ENCODE measurements at regions not wholly inside any gene's neighbourhood (a gene's known extent, or its start where the extent isn't known, plus 50 kb on each side); places are given as distances from the start of the nearest gene placed in this dataset.

DNA sequence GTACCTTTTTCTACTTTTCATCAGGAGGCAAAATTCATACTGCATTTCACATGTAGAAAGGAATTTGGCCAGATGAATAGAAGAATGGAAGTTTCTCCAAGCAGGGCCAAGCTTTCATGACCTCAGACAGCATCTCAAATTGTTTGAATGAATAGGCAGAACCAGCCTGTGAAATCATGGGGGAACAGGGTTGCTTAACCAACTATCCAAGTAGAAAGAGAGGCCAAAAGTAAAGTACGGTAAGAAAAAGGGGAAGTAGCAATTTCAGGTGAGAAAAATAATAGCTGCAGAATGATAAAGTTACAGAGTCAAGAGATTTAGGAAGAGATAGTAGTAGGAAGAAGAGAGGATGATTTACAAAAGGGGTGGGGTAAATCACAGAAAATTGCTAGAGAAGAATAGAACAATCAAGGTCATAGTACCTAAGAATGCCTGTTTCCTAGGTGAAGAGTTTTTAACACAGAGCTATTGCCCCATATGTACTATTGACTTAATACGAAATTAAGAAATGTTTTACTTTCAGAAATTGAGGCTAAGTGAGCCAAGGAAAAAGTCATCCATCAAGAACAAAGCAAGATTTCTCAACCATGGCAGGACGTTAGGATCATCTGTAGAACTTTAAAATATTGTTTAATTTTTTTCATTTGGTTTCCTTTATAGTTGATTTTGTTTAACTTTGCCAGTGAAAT, 177.1 kb upstream of the TET2 start:
- DNase-seq: no peak

DNA sequence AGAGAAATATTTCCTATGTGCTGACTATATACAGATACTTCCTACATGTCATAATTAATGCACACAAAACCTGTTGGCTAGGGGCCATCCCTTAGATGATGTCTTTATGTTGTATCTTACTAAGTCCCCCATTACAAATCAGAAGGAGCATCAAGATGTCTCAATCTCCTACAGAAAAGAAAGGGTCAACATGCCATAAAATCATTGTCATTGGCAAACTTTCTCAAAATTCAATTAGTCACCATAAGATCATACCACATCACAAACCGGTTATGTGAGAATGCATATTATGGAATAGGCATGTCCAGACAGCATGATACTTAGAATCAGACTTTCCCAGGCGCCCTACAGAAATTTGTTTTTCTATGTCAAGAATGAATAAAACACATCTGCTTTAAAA, 175.2 kb upstream of the TET2 start:
- DNase-seq: no peak

DNA sequence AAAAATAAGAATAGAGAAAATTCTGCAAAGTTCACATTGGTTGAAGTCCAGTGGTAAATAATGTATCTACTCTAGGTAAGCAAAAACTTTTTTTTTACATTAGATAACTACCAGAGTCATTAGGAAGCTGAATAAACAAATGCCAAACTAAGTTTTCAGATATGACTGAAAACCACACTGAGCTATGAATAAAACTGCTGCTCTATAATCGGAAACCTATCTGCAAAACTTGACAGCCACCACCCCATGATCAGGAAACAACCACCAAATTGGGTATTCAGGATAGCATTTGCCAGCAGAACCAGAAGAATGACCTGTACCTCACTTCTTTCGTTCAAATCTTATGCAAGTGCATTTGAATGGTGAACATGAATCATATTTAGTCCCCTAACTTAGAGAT, 173.0 kb upstream of the TET2 start:
- DNase-seq: no peak

DNA sequence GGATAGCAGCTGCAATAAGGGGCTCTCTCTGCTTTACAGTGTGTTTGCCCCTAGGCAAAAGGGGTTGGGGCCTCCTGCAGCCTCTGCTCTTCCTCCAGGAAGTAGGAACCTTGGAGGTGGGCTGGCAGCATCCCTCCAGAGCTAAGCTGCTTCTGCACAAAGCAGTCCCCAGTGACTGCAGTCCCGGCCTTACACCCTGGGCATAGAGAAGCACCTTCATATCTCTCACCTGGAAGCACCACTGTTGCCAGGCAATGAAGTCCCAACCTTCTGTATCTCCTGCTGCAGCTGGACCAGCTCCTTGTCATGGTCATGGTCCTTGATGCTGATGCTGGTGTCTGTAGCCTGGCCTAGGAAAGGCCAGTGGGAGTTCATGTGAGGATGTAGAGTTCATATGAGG, 171.1 kb upstream of the TET2 start:
- no peak for DNase-seq

DNA sequence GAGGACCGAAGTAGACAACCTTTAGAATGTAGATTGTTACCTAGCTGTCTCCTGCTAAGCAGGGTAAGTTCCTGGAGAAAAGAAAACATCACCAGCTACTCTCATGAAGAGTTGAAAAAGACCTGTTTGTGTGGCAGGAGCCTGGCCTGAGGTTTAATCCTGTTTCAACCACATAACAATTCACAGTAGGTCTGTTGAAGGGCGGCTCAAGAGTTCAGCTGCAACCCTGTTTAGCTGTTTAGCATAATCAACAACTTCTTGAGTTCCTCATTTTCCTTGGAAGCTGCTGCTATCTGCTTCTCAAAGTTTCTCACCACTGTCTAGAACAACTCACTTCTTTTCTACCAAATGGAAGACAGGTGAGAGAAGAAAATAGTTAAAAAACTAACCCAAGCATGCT, 170.4 kb upstream of the TET2 start:
- no peak for DNase-seq

DNA sequence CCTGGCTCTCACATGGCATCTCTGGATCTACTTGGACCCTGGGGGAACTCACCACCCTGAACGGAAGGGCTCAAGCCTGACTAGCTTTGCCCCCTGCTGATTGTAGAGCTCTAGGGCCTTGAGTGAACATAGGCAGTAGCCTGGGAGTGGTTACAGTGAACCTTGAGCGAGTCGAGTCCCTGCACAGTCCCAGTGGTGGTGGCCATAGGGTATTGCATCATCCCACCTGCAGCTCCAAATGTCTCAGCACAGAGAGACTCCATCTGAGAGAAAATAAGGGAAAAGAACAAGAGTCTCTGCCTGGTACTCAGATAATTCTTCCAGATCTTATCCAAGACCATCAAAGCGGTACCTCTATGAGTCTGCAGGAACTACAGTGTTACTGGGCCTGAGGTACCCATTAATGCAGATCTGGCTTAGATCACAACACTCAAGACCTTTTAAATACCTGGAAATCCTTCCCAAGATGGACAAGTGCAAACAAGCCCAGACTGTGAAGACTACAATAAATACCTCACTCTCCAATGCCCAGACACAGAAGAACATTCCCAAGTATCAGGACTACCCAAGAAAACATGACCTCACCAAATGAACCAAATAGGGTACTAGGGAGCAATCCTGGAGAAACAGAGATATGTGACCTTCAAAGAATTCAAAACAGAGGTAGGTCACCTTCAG, 167.5 kb upstream of the TET2 start:
- no peak for DNase-seq

DNA sequence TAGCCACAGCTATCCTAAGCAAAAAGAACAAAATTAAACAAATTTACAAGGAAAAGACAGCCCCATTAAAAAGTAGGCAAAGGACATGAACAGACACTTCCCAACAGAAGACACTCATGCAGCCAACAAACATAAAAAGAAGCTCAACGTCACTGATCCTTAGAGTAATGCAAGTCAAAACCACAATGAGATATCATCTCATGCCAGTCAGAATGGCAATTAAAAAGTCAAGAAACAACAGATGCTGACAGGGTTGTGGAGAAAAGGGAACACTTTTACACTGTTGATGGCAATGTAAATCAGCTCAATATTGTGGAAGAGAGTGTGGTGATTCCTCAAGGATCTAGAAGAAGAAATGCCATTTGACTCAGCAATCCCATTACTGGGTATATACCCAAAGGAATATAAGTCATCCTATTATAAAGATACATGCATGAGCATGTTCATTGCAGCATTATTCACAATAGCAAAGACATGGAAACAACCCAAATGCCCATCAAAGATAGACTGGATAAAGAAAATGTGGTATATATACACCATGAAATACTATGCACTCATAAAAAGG, 163.0 kb upstream of the TET2 start:
- no peak for DNase-seq

DNA sequence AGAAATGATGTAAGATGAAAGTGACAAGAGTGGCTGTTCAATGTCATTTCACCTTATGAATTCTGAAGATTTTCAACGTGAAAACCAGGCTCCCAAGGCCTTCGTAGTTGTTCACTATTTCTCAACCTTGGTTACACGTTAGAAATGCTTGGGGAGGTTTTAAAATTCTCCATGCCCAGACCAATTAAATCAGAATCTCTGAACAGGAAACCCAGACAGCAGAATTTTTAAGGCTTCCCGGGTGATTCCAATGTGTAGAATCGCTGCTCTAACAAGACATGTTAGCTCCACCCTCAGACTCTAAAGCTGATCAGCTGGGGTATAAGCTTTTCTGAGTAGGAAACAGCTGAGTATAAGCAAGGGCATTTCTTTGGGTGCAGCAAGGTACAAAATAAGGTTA, 160.4 kb upstream of the TET2 start:
- DNase-seq: no peak

DNA sequence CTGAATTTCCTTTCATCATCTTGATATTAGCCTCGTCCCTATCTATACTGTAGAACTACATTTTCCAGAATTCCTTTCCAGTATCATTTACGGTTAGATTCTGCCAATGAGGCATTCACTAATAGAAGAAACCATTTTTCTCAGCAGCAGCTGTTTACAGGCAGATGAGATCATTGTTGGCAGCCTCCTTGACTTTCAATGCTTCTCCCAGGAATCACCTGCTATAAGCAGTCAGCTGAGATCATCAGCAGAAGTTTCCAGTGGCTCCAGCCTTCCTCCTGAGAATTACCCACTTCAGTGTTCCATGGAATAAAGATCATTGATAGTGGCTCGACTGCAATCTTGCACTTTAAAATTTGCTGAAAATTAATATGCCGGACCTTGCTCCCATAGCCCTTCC, 157.3 kb upstream of the TET2 start:
- DNase-seq: peak; percentile 80

DNA sequence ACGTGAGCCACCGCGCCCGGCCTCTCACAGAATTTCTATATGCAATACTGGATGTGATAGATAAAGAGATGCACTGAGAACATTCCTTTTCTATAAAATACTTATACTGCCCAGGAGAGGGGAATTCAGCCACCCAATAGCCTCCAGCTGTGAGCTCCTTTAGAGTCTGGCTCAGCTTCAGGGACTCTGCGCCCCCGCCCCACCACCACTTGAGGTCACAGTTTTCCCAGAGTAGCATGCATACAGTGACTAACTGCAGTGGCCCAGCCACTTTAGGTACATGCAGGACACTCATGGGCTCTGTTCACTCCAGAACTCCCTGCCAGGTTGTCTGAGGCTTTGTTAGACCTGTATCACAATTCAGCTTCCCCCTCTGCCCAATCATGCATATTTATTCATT, 144.4 kb upstream of the TET2 start:
- no peak for DNase-seq

DNA sequence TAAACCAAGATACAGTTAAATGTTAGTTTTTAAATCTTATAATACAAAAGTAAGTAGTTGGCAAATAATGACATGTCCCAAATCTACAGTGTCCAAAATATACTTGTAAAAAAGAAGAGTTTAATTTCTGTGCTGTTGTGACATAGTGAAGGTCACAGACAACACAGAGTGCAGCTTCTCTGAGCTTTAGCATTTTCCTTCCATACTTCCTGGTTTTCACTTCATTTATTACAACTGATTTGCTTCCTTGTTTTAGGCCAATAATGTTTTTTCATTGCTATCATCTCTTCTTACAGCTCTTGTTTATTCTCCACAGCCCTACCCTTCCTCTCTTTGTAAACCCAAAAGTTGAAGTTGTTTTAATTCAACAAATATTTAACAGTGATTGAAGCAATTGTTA, 132.4 kb upstream of the TET2 start:
- no peak for DNase-seq

DNA sequence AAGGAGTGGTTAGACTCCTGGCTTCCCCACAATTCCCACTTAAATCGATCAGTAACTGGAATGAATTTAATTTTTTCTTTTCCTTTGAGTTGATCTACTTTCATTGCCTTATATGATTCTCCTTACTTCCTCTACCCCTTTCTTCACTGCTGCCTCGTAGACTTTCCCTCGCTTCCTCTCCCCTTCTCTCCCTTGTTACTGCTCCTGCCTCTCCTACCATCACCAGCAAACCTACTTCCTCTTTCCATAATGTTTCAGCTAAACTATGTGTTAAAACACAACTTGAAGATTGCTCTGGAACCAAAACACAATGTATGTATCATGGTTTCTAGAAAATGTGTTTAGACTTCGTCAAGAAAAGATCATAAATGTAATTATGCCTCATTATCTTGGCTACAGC, 132.0 kb upstream of the TET2 start:
- no peak for DNase-seq

DNA sequence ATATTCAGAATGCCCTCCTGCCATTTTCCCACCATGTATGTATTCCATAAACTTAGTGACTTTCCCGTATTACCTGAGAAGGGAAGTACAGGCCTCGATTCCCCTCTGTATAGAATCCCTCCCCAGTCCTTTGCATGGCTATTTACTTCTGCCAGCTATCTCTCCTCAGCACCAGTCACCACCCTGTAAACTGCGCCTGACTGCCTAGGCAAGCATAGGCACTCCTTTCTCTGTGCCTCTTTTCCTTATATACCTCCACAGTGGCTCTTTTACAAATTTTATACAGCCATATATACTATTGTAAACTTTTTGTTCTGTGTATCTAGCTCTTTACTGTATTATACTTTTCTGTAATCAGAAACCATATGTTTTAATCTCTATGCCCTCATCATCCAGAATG, 130.9 kb upstream of the TET2 start:
- no peak for DNase-seq

DNA sequence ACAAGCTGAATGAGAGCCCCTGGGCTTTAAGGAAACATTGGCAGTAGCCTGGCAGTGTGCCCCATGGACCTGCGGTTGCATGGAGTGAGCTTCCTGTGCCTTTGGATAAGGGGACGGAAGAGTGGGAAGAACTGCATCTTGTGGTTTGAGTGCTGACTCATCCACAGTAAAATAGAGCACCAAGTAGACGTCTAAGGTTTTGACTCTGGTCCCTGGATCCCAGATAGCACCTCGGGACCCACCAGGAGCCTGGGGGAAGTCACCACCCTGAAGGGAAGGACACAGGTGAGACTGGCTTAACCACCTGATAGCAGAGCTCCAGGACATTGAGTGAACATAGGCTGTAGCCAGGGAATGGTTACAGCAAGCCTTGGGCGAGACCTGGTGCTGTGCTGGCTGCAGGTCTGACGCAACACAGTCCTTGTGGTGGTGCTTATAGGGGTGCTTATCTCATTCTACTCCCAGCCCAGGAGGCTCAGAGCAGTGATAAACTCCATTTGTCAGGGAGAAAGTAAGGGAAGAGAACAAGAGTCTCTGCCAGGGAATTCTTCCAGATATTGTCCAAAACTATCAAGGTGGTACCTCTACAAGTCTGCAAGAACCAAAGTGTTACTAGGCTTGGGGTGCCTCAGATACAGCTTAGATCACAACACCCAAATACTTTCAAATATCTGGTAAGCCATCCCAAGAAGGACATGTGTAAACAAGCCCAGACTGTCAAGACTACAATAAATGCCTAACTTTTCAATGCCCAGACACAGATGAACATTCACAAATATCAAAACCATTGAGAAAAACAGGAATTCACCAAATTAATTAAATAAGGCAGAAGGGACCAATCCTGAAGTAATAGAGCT, 123.6 kb upstream of the TET2 start:
- DNase-seq: no peak

DNA sequence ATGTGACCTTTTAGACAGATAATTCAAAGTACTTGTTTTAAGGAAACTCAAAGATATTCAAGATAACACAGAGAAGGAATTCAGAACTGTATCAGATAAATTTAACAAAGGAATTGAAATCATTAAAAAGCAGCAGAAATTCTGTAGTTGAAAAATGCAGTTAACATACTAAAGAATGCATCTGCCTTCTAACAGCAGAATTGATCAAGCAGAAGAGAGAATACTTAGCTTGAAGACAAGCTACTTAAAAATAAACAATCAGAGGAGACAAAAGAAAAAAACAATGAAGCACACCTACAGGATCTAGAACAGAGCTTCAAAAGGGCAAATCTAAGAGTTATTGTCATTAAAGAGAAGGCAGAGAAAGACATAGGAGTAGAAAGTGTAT, 123.0 kb upstream of the TET2 start:
- no peak for DNase-seq

DNA sequence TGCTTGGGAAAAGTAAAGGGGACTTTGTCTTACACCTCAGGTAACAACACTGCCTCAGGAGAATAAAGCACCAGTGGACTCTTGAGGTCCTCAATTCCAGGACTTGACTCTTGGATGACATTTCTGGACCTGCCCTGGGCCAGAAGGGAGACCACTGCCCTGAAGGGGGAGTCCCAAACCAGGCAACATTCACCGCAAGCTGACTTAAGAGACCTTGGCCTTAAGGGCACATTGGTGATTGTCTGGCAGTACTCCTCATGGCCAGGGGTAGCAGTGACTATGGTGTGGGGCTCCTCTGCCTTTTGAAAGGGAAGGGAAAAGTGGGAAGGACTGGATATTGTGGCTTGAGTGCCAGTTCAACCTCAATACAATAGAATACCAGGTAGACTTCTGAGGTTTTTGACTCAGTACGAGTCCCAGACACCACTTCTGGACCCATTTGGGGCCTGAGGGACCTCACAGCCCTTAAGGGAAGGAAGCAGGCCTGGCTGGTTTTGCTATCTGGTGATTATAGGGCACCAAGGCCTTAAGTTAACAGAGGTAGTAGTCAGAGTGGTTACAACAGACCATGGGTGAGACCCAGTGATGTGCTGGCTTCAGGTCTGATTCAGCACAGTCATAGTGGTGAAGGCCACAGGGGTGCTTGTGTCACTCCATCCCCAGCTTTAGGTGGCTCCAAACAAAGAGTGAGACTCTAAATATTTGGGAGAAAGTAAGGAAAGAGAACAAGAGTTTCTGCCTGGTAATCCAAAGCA, 121.2 kb upstream of the TET2 start:
- no peak for DNase-seq

DNA sequence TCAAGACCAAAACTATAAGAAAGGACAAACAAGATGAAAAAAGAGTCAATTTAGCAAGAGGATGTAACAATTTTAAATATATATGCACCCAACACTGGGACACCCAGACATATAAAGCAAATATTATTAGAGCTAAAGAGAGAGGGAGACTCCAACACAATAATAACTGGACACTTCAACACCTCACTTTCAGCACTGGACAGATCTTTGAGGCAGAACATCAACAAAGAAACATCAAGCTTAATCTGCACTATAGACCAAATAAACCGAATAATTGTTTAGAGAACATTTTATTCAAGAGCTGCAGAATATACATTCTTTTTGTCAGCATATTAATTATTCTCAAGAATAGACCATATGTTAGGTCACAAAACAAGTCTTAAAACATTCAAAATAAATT, 109.7 kb upstream of the TET2 start:
- DNase-seq: no peak

DNA sequence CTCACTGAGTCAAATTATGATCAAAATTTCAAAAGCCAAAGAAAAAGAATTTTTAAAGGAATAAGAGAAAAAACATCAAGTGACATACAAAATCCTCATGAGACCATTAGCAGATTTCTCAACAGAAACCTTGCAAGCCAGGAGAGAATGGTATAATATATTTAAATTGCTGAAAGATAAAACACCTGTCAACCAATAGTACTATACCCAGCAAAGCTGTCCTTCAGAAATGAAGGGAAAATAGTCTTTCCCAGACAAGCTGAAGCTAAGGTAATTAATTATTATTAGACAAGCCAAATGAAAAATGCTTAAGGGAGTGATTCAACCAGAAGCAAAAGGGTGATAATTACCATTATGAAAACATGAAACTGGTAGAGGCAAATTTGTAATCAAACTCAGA, 104.2 kb upstream of the TET2 start:
- DNase-seq: no peak

DNA sequence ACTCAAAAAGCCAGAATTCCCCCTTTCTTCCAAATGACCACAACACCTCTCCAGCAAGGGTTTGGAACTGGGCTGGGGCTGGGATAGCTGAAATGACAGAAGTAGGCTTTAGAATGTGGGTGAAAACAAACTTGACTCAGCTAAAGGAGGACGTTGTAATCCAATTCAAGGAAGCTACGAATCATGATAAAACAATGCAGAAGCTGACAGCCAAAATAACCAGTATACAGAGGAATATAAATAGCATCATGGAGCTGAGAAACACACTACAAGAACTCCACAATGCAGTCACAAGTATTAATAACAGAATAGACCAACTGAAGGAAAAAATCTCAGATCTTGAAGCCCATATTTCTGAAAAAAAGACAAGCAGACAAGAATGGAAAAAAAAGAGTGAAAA, 95.8 kb upstream of the TET2 start:
- no peak for DNase-seq

DNA sequence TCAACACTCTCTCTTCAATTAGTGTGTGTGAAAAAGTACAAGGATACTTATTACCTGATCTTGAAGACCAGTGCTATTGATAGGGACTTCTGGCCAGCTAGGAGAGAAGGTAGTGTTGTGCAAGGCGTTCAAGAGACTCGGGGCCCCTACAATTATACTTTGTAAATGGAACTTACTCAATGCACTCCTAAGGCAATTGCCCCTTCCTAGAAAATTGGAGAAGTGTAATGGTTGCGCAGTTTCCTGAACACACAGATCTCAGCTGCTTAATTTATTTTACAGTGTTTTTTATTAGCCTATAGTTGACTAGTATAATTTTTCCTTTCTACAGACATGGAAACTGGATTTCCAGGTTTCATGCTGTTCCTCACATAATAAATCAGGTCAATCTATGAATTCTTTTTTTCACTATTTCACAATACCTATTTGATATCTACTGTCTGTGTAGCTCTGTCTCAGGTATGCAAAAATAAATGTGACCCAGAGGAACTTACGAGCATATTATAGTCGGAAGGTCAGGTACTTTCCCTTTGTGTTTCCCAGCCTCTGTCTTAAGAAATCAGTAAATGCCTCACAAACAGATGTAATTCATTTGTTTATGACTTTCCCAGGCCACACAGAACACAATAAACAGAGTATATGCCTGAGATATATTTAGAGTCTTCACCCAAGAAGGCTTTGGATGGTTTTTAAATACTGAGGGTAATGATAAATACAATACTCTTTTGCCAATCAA, 89.1 kb upstream of the TET2 start:
- DNase-seq: no peak

DNA sequence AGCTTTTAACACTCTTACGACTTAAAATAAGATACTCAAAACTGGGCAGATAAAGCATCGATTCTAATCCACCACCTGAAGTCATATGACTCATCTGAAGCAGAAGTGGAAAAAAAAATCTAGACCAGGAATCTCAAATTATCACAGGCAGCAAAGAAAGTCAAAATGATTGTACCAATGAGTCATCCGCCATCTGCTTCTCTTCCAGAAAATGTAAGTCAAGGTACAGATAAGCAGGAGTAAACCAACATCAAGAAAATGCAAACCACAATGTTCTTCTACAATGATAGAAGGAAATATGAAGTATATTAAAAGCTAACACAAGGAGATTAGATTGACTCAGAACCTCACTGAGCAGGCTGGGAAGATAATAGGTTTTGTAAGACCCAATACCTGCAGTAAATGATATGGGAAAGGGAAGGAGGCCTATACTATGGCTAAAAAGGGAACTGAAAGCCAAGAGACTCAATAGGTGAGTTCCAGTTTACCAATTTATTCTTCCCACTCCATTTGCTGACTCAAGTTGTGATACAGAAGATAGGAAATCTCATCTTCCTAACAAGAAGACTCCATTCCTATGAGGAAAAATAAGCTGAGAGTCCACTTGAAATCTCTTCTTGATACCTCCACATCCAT, 88.4 kb upstream of the TET2 start:
- DNase-seq: no peak

DNA sequence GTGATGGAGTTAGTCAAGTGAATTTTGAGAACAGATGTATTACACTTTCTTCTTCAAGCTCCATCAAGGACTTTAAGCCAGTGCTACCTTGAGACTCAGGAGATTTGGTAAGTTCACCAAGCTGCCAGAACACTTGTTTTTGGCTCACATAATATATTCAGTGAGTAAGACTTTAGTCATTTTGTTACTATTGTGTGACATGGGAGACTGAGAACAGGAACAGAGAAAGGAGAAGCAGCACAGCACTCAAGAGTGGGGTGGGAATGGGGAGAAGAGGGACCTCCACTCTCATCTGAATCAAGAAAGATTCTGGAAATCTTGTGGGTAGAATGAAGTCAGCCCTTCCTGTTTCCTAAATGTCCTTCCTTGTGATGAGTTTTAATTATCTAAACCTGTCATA, 87.3 kb upstream of the TET2 start:
- no peak for DNase-seq

Data from NCI-H446 treated with DMSO at 0.1 percent for 48 hours (cell line).